ENCODE measurements at regions not wholly inside any gene's neighbourhood (a gene's known extent, or its start where the extent isn't known, plus 50 kb on each side); places are given as distances from the start of the nearest gene placed in this dataset.

DNA sequence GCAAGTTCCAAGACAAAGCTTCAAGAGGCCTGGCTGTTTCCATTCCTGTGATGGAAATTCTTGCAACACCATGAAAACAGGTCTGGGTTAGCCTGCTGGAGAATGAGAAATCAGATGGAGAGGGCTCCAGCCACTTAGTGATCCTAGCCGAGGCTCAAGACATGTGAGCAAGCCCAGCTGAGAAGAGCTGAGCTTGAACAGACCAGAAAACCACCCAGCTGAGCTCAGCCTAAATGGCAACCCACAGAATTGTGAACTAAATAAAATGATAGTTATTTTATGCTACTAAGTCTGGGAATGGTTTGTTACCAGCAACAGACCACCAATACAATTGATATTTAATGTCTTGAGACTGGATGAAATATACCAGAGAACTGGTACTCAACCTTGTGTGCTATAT, 494.5 kb downstream of the RMST start:
- no peak for TF ChIP-seq ZC3H11A (IDR thresholded peaks at IDR 0.05; ENCODE audit: low read depth, low read length)
- no peak for TF ChIP-seq KDM2B (CRISPR knock-in tag; IDR thresholded peaks at IDR 0.05)
- TF ChIP-seq, protein P1, sequence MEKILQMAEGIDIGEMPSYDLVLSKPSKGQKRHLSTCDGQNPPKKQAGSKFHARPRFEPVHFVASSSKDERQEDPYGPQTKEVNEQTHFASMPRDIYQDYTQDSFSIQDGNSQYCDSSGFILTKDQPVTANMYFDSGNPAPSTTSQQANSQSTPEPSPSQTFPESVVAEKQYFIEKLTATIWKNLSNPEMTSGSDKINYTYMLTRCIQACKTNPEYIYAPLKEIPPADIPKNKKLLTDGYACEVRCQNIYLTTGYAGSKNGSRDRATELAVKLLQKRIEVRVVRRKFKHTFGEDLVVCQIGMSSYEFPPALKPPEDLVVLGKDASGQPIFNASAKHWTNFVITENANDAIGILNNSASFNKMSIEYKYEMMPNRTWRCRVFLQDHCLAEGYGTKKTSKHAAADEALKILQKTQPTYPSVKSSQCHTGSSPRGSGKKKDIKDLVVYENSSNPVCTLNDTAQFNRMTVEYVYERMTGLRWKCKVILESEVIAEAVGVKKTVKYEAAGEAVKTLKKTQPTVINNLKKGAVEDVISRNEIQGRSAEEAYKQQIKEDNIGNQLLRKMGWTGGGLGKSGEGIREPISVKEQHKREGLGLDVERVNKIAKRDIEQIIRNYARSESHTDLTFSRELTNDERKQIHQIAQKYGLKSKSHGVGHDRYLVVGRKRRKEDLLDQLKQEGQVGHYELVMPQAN (IDR thresholded peaks at IDR 0.05; ENCODE audit: borderline replicate concordance): no peak

Measured in K562 (cell line).